Cardiac septum (tissue), 1 donor: ENCODE measurements at regions not wholly inside any gene's neighbourhood (a gene's known extent, or its start where the extent isn't known, plus 50 kb on each side); places are given as distances from the start of the nearest gene placed in this dataset.

ENCODE experiments used
- DNase-seq: peaks from one replicate; pipeline ENCODE4 v3.0.0-alpha.2; 2020; ENCODE audit warnings: low spot score
- intact Hi-C: fragments of 100-400 bp; cut with DNase I; formaldehyde crosslinking; loops from one replicate; pipeline ENCODE4 v1.14.0; 2022
- donor health status: DM: no; HTN: no; CAD: no.

- intact Hi-C loops = no loop called here
- DNase-seq = no peak
Observed at GRCh38 chr4:100287534-100287933, 97.3 kb upstream of the DDIT4L start.

GRCh38 chr4:100286636-100287035, 96.4 kb upstream of the DDIT4L start:
- DNase-seq = no peak
- intact Hi-C loops = no loop called here

DNA sequence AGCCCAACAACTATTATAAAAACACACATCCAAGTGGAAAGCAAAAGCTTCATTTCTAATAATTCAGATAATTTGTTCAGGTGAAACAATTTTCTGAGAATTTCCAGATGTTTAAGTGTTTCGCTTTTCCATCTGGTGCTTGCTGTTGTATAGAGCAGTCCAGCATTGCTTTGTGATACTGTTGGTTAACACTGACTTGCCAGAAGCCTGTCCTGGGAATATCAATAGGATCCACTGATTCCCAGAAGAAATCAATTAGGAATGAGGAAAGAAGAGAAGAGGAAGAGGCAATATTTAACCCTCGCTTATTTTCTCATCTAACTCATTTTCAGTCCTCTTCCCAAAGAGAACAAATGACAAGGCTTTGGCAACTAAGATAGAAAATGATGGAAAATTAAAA, 94.9 kb upstream of the DDIT4L start:
- intact Hi-C loops = no loop called here

GRCh38 chr4:100284129-100284880, 94.0 kb upstream of the DDIT4L start:
- intact Hi-C loops = no loop called here
- DNase-seq = no peak

More for the DNA sequence above, 94.9 kb upstream of the DDIT4L start:
- DNase-seq = no peak

GRCh38 chr4:100280807-100281206, 90.5 kb upstream of the DDIT4L start:
- no peak for DNase-seq
- intact Hi-C loops = no loop called here

- intact Hi-C loops = no loop called here
- DNase-seq = no peak
Observed at GRCh38 chr4:100278567-100278966, 88.3 kb upstream of the DDIT4L start.

GRCh38 chr4:100269446-100269845, 79.2 kb upstream of the DDIT4L start:
- no peak for DNase-seq
- intact Hi-C loops = no loop called here

GRCh38 chr4:100268789-100269188, 78.5 kb upstream of the DDIT4L start:
- DNase-seq = no peak
- intact Hi-C loops = no loop called here

DNA sequence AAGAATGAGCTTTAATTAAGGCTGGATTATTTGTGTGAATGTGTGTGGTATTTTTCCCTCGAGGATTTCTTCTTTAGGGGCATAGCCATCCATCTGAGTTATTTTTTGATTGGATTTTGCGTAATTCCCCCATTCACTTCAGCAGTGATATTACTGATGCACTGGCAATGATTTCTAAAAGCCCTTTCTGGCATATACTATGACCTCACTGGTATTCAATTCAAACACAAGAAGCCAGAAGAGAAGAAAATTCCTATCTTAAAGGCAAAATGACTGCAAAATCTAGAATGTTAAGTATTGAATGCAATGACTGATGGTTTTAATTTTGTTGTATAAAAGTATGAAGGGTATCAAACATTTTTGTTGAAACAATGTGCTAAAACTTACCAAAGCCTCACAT, 71.1 kb upstream of the DDIT4L start:
- intact Hi-C loops = no loop called here
- no peak for DNase-seq

- intact Hi-C loops = no loop called here
- DNase-seq = no peak
Observed at GRCh38 chr4:100258675-100259074, 68.4 kb upstream of the DDIT4L start.

- intact Hi-C loops = no loop called here
- no peak for DNase-seq
Observed at GRCh38 chr4:100257567-100257966, 67.3 kb upstream of the DDIT4L start.

DNA sequence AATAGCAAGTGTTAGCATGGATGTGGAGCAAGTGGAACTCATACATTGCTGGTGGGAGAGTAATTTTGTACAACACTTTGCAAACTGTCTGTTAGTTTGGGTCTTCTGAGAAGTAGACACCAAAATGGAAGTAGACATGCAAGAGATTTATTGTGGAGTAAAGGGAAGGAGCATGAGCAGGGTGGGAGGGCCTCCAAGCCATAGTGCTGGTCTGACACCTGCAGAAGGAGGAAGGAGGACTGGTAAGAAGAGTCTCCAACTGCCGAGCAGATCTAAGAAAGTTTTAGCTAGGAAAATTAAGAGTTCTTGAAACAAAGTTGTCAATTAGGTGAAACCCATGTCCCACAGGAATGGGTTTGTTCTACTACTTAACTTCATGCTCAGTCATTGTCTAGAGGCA, 64.0 kb upstream of the DDIT4L start:
- intact Hi-C loops = no loop called here
- no peak for DNase-seq

GRCh38 chr4:100248476-100248875, 58.2 kb upstream of the DDIT4L start:
- no peak for DNase-seq
- intact Hi-C loops = no loop called here

DNA sequence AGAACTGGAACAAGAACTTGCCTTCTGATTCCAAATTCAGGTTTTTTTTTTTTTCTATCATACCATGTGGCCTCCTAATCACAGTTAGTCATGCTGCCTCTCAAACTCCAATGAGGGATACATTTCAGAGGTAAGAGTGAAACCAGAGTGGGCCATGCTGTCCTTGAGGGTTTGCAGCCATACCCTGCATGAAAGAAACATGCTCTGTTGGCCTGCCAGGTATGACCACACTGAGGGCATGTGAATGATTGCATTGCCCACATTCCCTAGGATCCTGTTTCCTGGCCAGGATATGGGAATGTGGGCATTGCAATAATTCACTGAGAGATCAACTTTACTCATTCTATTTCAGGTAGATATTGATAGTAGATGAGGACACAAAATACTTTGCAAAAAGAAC, 56.4 kb upstream of the DDIT4L start:
- intact Hi-C loops = no loop called here
- DNase-seq = no peak

- no peak for DNase-seq
- intact Hi-C loops = no loop called here
Observed at GRCh38 chr4:100244347-100244746, 54.1 kb upstream of the DDIT4L start.
